NCI-H1417 (cell line): ENCODE measurements at regions not wholly inside any gene's neighbourhood (a gene's known extent, or its start where the extent isn't known, plus 50 kb on each side); places are given as distances from the start of the nearest gene placed in this dataset.

Experiments
- DNase-seq, 3 experiments: peaks; one replicate each; lab custom pipeline; 2025; lab: John Stamatoyannopoulos, UW

GRCh38 chr10:90975096-90975495 lies 54.2 kb upstream of the ANKRD1 start:
- DNase-seq = no peak

- DNase-seq = no peak
Observed at GRCh38 chr10:90977162-90977854, 56.4 kb upstream of the ANKRD1 start.

- no peak for DNase-seq
Observed at GRCh38 chr10:90977855-90978486, 57.1 kb upstream of the ANKRD1 start.

- no peak for DNase-seq
Observed at GRCh38 chr10:90982406-90983008, 61.6 kb upstream of the ANKRD1 start.

GRCh38 chr10:90983914-90984549 lies 63.1 kb upstream of the ANKRD1 start:
- DNase-seq = peak in 2 of 3 experiments; percentile 31 to 48

GRCh38 chr10:90984898-90985297 lies 64.0 kb upstream of the ANKRD1 start:
- no peak for DNase-seq

GRCh38 chr10:90985321-90985933 lies 64.5 kb upstream of the ANKRD1 start:
- no peak for DNase-seq

GRCh38 chr10:90986136-90986760 lies 65.4 kb upstream of the ANKRD1 start:
- no peak for DNase-seq

- no peak for DNase-seq
Observed at GRCh38 chr10:90986870-90987269, 66.0 kb upstream of the ANKRD1 start.

GRCh38 chr10:90987383-90987782 lies 66.5 kb upstream of the ANKRD1 start:
- DNase-seq = no peak

- no peak for DNase-seq
Observed at GRCh38 chr10:90988024-90988423, 67.1 kb upstream of the ANKRD1 start.

GRCh38 chr10:90988802-90989201 lies 67.9 kb upstream of the ANKRD1 start:
- no peak for DNase-seq

GRCh38 chr10:90989378-90989777 lies 68.5 kb upstream of the ANKRD1 start:
- DNase-seq = no peak

GRCh38 chr10:90992462-90992861 lies 71.6 kb upstream of the ANKRD1 start:
- no peak for DNase-seq

GRCh38 chr10:90993340-90993739 lies 72.5 kb upstream of the ANKRD1 start:
- no peak for DNase-seq

- no peak for DNase-seq
Observed at GRCh38 chr10:90997670-90998069, 76.8 kb upstream of the ANKRD1 start.

- peak in 1 of 3 experiments; percentile 5 for DNase-seq
Observed at GRCh38 chr10:90998733-90999511, 78.0 kb upstream of the ANKRD1 start.

- DNase-seq = no peak
Observed at GRCh38 chr10:90999512-91000172, 78.8 kb upstream of the ANKRD1 start.

- DNase-seq = no peak
Observed at GRCh38 chr10:91000470-91000869, 79.6 kb upstream of the ANKRD1 start.

GRCh38 chr10:91000985-91001384 lies 80.1 kb upstream of the ANKRD1 start:
- no peak for DNase-seq

- DNase-seq = no peak
Observed at GRCh38 chr10:91002656-91003055, 81.8 kb upstream of the ANKRD1 start.
